ENCODE measurements at regions not wholly inside any gene's neighbourhood (a gene's known extent, or its start where the extent isn't known, plus 50 kb on each side); places are given as distances from the start of the nearest gene placed in this dataset.
"Not testable (repeated sequence)": the region's sequence is repeated elsewhere in the genome, so short reads cannot be mapped to it uniquely, and the experiment has no call there.

DNA sequence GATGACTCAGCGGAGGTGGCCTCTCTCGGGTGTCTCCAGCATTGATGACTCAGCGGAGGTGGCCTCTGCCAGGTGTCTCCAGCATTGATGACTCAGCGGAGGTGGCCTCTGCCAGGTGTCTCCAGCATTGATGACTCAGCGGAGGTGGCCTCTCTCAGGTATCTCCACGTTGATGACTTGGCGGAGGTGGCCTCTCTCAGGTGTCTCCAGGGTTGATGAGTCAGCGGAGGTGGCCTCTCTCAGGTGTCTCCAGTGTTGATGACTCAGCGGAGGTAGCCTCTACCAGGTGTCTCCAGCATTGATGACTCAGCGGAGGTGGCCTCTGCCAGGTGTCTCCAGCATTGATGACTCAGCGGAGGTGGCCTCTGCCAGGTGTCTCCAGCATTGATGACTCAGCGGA, 87.3 kb downstream of the ASMT start:
- TF ChIP-seq SUZ12 (IDR thresholded peaks at IDR 0.05; ENCODE audit: low read length); TAF1 (IDR thresholded peaks at IDR 0.05; ENCODE audit: low read depth, low read length); ZNF274 (IDR thresholded peaks at IDR 0.05; ENCODE audit: borderline replicate concordance, extremely low read depth, low read length); GTF2F1 (IDR thresholded peaks at IDR 0.05; ENCODE audit: borderline replicate concordance, low read depth, low read length); CHD1 (IDR thresholded peaks at IDR 0.05; ENCODE audit: low read depth, low read length); EP300 (IDR thresholded peaks at IDR 0.05; ENCODE audit: borderline replicate concordance in 1 of 2, low read depth in 2 of 2, low read length in 2 of 2); CEBPB (IDR thresholded peaks at IDR 0.05; ENCODE audit: low read depth, low read length); JUND (IDR thresholded peaks at IDR 0.05; ENCODE audit: low read length); EZH2 (IDR thresholded peaks at IDR 0.05; ENCODE audit: low read depth, low read length, severe bottlenecking); SIX5 (IDR thresholded peaks at IDR 0.05; ENCODE audit: low read depth, low read length); HDAC2 (IDR thresholded peaks at IDR 0.05; ENCODE audit: borderline replicate concordance in 1 of 2, low read depth in 2 of 2, low read length in 2 of 2): not testable (repeated sequence)
- TF ChIP-seq, protein P1, sequence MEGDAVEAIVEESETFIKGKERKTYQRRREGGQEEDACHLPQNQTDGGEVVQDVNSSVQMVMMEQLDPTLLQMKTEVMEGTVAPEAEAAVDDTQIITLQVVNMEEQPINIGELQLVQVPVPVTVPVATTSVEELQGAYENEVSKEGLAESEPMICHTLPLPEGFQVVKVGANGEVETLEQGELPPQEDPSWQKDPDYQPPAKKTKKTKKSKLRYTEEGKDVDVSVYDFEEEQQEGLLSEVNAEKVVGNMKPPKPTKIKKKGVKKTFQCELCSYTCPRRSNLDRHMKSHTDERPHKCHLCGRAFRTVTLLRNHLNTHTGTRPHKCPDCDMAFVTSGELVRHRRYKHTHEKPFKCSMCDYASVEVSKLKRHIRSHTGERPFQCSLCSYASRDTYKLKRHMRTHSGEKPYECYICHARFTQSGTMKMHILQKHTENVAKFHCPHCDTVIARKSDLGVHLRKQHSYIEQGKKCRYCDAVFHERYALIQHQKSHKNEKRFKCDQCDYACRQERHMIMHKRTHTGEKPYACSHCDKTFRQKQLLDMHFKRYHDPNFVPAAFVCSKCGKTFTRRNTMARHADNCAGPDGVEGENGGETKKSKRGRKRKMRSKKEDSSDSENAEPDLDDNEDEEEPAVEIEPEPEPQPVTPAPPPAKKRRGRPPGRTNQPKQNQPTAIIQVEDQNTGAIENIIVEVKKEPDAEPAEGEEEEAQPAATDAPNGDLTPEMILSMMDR (IDR thresholded peaks at IDR 0.05; ENCODE audit: control extremely low read depth in 1 of 3, insufficient read depth in 1 of 3, low read depth in 1 of 3, low read length in 3 of 3) = not testable (repeated sequence)

Measured in H1 (cell line).